Common myeloid progenitor, CD34-positive (primary cell): ENCODE measurements at regions not wholly inside any gene's neighbourhood (a gene's known extent, or its start where the extent isn't known, plus 50 kb on each side); places are given as distances from the start of the nearest gene placed in this dataset.

Source experiments
- CTCF ChIA-PET: fragments of 350-600 bp; sonication (Branson Sonifier 250); formaldehyde crosslinking; loops from one replicate; lab custom pipeline; 2021; ENCODE audit warnings: antibody characterized with exemption; lab: Charles Lee
- POLR2A ChIA-PET: fragments of 350-600 bp; sonication (Branson Sonifier 250); formaldehyde crosslinking; loops from one replicate; lab custom pipeline; 2021; ENCODE audit warnings: antibody characterized with exemption; lab: Charles Lee
- DNase-seq, 3 donors: peaks; one replicate each; pipeline versions ENCODE4 v3.0.0 to v3.0.0-alpha.2; 2013
- H3K27ac ChIP-seq, 2 experiments: 1 replicate in 1 of 2; 2 replicates in 1 of 2; pipeline ENCODE4 v1.7.0; 2013; ENCODE audit warnings: inconsistent platforms in 2 of 2, low read length in 2 of 2, mild to moderate bottlenecking in 2 of 2, low read depth in 1 of 2, moderate library complexity in 1 of 2; ENCODE audit not compliant: severe bottlenecking in 2 of 2, insufficient read depth in 1 of 2, poor library complexity in 1 of 2
- H3K27me3 ChIP-seq, 5 experiments: replicated peaks in 2 of 5; 1 replicate in 3 of 5; 2 replicates in 2 of 5; pipeline versions ENCODE4 v1.6.1 to v1.7.0; 2013; ENCODE audit warnings: low read length in 4 of 5, mild to moderate bottlenecking in 2 of 5, moderate library complexity in 2 of 5, inconsistent platforms in 1 of 5; ENCODE audit not compliant: insufficient read depth in 5 of 5, control insufficient read depth in 4 of 5
- H3K36me3 ChIP-seq, 4 experiments: 1 replicate in 2 of 4; 2 replicates in 2 of 4; pipeline versions ENCODE4 v1.6.1 to v1.7.0; 2013; ENCODE audit warnings: low read length in 3 of 4, control low read depth in 1 of 4, mild to moderate bottlenecking in 1 of 4; ENCODE audit not compliant: control insufficient read depth in 4 of 4, insufficient read depth in 4 of 4
- H3K4me1 ChIP-seq, 4 experiments: 1 replicate in 3 of 4; 2 replicates in 1 of 4; pipeline versions ENCODE4 v1.6.1 to v1.7.1; 2013; ENCODE audit warnings: low read length in 3 of 4, mild to moderate bottlenecking in 3 of 4, control low read depth in 1 of 4, inconsistent platforms in 1 of 4, moderate library complexity in 1 of 4; ENCODE audit not compliant: control insufficient read depth in 4 of 4, insufficient read depth in 4 of 4; ENCODE audit errors: control extremely low read depth in 1 of 4
- H3K4me3 ChIP-seq, 7 experiments: 1 replicate in 4 of 7; 2 replicates in 3 of 7; pipeline versions ENCODE4 v1.5.1 to v1.7.0; 2013; ENCODE audit warnings: mild to moderate bottlenecking in 7 of 7, low read length in 6 of 7, moderate library complexity in 6 of 7, inconsistent platforms in 2 of 7, low read depth in 2 of 7, control low read depth in 1 of 7; ENCODE audit not compliant: insufficient read depth in 4 of 7, control insufficient read depth in 1 of 7; ENCODE audit errors: extremely low read depth in 1 of 7
- H3K9me3 ChIP-seq, 5 experiments: 1 replicate in 4 of 5; 2 replicates in 1 of 5; pipeline versions ENCODE4 v1.6.1 to v1.7.1; 2013; ENCODE audit warnings: low read length in 4 of 5, mild to moderate bottlenecking in 2 of 5, inconsistent platforms in 1 of 5, low read depth in 1 of 5, moderate library complexity in 1 of 5; ENCODE audit not compliant: control insufficient read depth in 4 of 5, insufficient read depth in 2 of 5; ENCODE audit errors: control extremely low read depth in 1 of 5
- WGBS: methylation state at CpG from one replicate; pipeline ENCODE4 v1.1.5; 2013; ENCODE audit not compliant: insufficient coverage; 5-methylcytosine and 5-hydroxymethylcytosine counted together

- POLR2A ChIA-PET = no interaction called here
- Histone ChIP-seq H3K36me3 (no peaks in the 10 kb centered on the region), H3K9me3 (peaks cover 0 to 2% (median 0%) of the 10 kb centered on the region in 5 experiments), H3K4me1 (no peaks in the 10 kb centered on the region), H3K4me3 (no peak overlapping the region), H3K27ac (no peak overlapping the region), H3K27me3 (no peaks in the 10 kb centered on the region)
- no CpG with 5 or more reads among the region's 5 CpGs for WGBS
- CTCF ChIA-PET = no interaction called here
- no peak for DNase-seq
These were observed 873.2 kb downstream of the RPA4 start for GRCh38 chrX:97756879-97757278.

- Histone ChIP-seq H3K4me1 (no peaks in the 10 kb centered on the region), H3K9me3 (no peaks in the 10 kb centered on the region), H3K27me3 (no peaks in the 10 kb centered on the region), H3K4me3 (no peak overlapping the region), H3K27ac (no peak overlapping the region), H3K36me3 (no peaks in the 10 kb centered on the region)
- ChIA-PET POLR2A (no interaction called here), CTCF (no interaction called here)
- DNase-seq = no peak
These were observed 879.7 kb downstream of the RPA4 start for GRCh38 chrX:97763391-97763790.

DNA sequence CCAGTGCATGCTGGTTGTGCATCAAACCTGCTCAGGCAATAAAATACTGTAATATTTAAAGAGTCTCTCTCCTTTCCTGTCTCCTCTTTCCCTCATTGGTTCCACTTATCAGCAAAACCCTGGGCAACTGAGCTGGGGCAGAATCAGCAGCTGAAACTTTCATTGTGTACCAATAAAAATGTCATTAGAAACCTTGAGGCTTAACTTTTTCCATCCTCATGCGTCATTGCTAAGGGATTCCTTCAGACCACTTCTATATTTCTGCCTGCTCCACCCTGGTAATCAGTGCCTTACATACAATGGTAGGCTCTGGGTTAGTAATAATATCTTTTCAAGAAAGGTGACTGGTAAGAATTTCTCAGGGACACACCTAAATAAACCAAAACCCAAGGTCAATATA lies 880.3 kb downstream of the RPA4 start:
- POLR2A ChIA-PET = no interaction called here
- no peaks in the 10 kb centered on the region for H3K4me1 ChIP-seq
- CTCF ChIA-PET = no interaction called here
- DNase-seq = no peak
- no CpG with 5 or more reads among the region's 1 CpG for WGBS
- H3K27me3 ChIP-seq = no peaks in the 10 kb centered on the region
- H3K4me3 ChIP-seq = no peak overlapping the region
- H3K27ac ChIP-seq = no peak overlapping the region
- no peaks in the 10 kb centered on the region for H3K9me3 ChIP-seq
- no peaks in the 10 kb centered on the region for H3K36me3 ChIP-seq

DNA sequence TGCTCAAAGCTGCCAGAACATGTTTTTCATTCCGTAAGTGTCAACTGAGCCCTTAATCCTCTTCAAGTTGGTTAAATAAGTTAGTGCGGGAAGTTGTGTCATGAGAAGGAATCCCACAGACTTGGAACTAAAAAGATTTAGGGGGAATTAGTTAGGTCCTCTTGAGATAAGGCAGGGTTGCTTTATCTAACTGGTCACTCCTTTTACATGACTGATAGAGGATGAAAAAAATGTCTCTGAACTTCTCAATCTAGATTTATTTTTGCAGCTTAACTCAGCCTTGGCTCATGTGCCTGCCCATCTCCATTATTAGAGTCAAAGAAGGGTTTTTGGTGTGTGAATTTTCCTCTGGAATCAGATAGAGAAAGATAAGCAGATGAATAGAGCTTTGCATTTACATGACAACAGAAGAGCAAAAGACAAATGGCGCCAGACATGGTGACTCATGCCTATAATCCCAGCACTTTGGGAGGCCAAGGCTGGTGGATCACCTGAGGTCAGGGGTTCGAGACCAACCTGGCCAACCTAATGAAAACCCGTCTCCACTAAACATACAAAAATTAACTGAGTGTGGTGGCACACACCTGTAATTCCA lies 882.9 kb downstream of the RPA4 start:
- Histone ChIP-seq H3K4me1 (no peaks in the 10 kb centered on the region), H3K4me3 (no peak overlapping the region), H3K27ac (no peak overlapping the region), H3K9me3 (no peaks in the 10 kb centered on the region), H3K36me3 (no peaks in the 10 kb centered on the region), H3K27me3 (no peaks in the 10 kb centered on the region)
- ChIA-PET CTCF (no interaction called here), POLR2A (no interaction called here)
- 93% methylated on average over 4 of the region's 5 CpGs for WGBS
- DNase-seq = no peak

GRCh38 chrX:97787311-97787710 lies 903.6 kb downstream of the RPA4 start:
- H3K36me3 ChIP-seq = no peaks in the 10 kb centered on the region
- 100% methylated on average over 2 of the region's 2 CpGs for WGBS
- no peaks in the 10 kb centered on the region for H3K4me1 ChIP-seq
- ChIA-PET CTCF (no interaction called here), POLR2A (no interaction called here)
- H3K9me3 ChIP-seq = peaks cover 0 to 2% (median 0%) of the 10 kb centered on the region in 5 experiments
- H3K27me3 ChIP-seq = no peaks in the 10 kb centered on the region
- no peak for DNase-seq
- H3K27ac ChIP-seq = no peak overlapping the region
- H3K4me3 ChIP-seq = no peak overlapping the region

DNA sequence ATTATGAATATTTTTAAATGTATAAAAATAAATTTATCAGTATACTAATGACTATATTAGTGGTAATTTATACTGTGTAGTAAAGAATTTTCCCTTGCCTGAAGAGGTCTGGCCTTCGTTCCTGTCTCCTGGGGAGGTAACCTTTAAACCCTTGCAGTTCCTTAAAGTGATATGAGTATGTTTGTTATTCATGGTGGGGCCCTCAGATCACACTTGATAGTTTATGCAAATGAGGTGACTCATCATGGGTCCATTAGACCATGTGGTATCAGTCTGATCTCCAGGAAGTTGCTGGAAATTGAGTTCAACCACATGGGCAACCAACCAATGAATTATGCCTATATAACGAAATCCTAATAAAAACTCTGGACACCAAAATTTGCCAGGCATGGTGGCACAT lies 904.1 kb downstream of the RPA4 start:
- WGBS = 88% methylated on average over 1 of the region's 2 CpGs
- CTCF ChIA-PET = no interaction called here
- POLR2A ChIA-PET = no interaction called here

DNA sequence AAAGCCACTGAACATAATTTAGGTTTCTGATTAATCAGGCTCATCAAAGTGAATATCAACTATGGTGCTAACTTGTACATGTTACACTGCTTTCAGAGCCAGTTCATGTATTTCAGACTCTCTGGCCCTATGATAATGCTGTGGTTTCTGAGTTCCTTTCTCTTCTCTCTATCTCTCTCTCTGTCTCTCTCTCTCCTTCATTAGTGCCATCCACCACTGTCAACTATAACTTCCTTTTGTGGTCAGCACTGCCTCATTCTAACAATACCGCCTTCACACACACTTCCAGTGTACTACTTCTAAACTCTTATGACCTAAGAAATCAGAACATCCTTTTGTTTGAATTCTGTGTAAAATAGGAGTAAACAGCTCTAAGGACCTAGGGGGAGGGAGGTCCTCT lies 907.1 kb downstream of the RPA4 start:
- no peak overlapping the region for H3K27ac ChIP-seq
- H3K4me1 ChIP-seq = no peaks in the 10 kb centered on the region
- H3K9me3 ChIP-seq = no peaks in the 10 kb centered on the region
- H3K4me3 ChIP-seq = no peak overlapping the region
- H3K36me3 ChIP-seq = no peaks in the 10 kb centered on the region
- POLR2A ChIA-PET = no interaction called here
- WGBS = no CpG with 5 or more reads among the region's 1 CpG
- peaks cover 0 to 3% (median 0%) of the 10 kb centered on the region in 5 experiments for H3K27me3 ChIP-seq
- DNase-seq = peak in 2 of 3 donors; percentile 10 to 37
- CTCF ChIA-PET = no interaction called here

More for the DNA sequence above, 904.1 kb downstream of the RPA4 start:
- H3K4me1 ChIP-seq = no peaks in the 10 kb centered on the region
- DNase-seq = no peak
- H3K36me3 ChIP-seq = no peaks in the 10 kb centered on the region
- no peak overlapping the region for H3K27ac ChIP-seq
- peaks cover 0 to 3% (median 0%) of the 10 kb centered on the region in 5 experiments for H3K27me3 ChIP-seq
- no peak overlapping the region for H3K4me3 ChIP-seq
- peaks cover 0 to 2% (median 0%) of the 10 kb centered on the region in 5 experiments for H3K9me3 ChIP-seq
